ENCODE measurements at regions not wholly inside any gene's neighbourhood (a gene's known extent, or its start where the extent isn't known, plus 50 kb on each side); places are given as distances from the start of the nearest gene placed in this dataset.

GRCh38 chr2:3035385-3036050 is 342.1 kb downstream of the EIPR1 start:
- TF ChIP-seq CTCF (conservative IDR thresholded peaks at IDR 0.05 in 1 of 2, IDR thresholded peaks at IDR 0.05 in 1 of 2; ENCODE audit: extremely low read depth in 1 of 2, insufficient read depth in 1 of 2, low read depth in 1 of 2, low read length in 2 of 2) (no peak), EZH2 (IDR thresholded peaks at IDR 0.05; ENCODE audit: borderline replicate concordance, low read length) (no peak)

Data from mammary epithelial cell (primary cell).